ENCODE measurements at regions not wholly inside any gene's neighbourhood (a gene's known extent, or its start where the extent isn't known, plus 50 kb on each side); places are given as distances from the start of the nearest gene placed in this dataset.

GRCh38 chr2:23296691-23297090 lies 88.3 kb upstream of the KLHL29 start:
- DNase-seq (ENCODE audit: extremely low read depth, insufficient read length), result no peak
- H3K4me3 ChIP-seq (replicated peaks; ENCODE audit: low read depth, low read length), result no peak overlapping the region
- TF ChIP-seq CTCF (IDR thresholded peaks at IDR 0.05; ENCODE audit: insufficient read depth, low read length, poor library complexity, severe bottlenecking), result no peak
- H3K27me3 ChIP-seq (replicated peaks; ENCODE audit: control insufficient read depth, insufficient read depth, low read length), result peaks cover 2% of the 10 kb centered on the region
- no peaks in the 10 kb centered on the region for H3K36me3 ChIP-seq (ENCODE audit: control insufficient read depth, insufficient read depth, low read length)

DNA sequence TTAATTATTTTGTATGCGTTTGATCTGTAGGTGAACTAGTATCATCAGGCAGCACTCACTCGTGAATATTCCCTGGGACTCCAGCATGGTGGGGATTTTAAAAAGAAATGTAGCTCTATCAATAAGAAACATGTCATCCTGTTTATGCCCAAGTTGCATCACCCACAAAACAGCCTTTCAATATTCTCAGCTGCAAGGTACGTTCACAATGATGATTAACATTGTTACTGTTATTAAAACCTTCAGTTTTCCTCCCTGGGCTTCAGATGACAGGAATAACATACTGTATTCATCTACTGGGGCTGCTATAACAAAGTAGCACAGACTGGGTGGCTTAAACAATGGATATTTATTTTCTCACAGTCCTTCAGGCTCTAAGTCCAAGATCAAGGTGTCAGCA lies 87.9 kb upstream of the KLHL29 start:
- Histone ChIP-seq H3K27me3 (replicated peaks; ENCODE audit: control insufficient read depth, insufficient read depth, low read length) (peaks cover 2% of the 10 kb centered on the region; the same call in 1 of the 2 replicates), H3K4me3 (replicated peaks; ENCODE audit: low read depth, low read length) (no peak overlapping the region), H3K36me3 (ENCODE audit: control insufficient read depth, insufficient read depth, low read length) (no peaks in the 10 kb centered on the region)
- DNase-seq (ENCODE audit: extremely low read depth, insufficient read length), result no peak
- no peak for TF ChIP-seq CTCF (IDR thresholded peaks at IDR 0.05; ENCODE audit: insufficient read depth, low read length, poor library complexity, severe bottlenecking)

GRCh38 chr2:23298551-23298950 lies 86.4 kb upstream of the KLHL29 start:
- no peak for DNase-seq (ENCODE audit: extremely low read depth, insufficient read length)
- Histone ChIP-seq H3K36me3 (ENCODE audit: control insufficient read depth, insufficient read depth, low read length) (no peaks in the 10 kb centered on the region), H3K4me3 (replicated peaks; ENCODE audit: low read depth, low read length) (no peak overlapping the region), H3K27me3 (replicated peaks; ENCODE audit: control insufficient read depth, insufficient read depth, low read length) (no peaks in the 10 kb centered on the region; the same call in 1 of the 2 replicates)
- no peak for TF ChIP-seq CTCF (IDR thresholded peaks at IDR 0.05; ENCODE audit: insufficient read depth, low read length, poor library complexity, severe bottlenecking)

DNA sequence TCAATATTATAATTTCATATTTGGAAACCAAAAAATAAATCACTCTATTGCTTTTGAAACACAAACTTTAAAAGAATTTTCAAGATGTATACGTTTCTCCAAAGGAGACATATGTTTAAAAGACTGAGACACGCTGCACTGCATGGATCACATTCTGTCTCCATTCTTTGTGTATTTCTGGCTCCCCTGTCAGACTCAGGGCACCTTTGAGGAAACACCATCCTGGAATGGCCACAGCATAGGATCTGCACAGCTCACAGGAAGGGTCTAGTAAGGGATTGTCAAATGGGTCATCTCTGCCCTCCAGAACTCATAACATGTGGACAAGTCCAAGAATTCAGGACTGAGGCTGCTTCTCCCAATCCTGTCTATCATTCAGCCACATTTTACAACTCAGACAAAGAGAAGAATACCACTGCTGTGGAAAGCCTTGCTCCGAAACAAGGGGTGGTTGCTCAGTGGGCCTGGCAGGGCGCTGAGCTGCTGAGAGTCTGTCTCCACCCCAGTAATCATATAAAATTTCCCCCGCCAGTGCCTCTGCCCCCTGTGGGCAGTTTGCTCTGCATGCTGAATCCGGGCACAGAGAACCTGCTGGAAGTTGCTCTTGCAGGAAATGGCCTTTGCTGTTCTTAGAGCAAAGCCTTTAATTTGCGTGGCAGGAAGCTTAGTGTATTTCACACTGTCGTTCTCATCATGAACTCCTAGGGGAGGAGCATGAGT lies 85.3 kb upstream of the KLHL29 start:
- Histone ChIP-seq H3K27me3 (replicated peaks; ENCODE audit: control insufficient read depth, insufficient read depth, low read length) (peaks cover 1% of the 10 kb centered on the region; the same call in 1 of the 2 replicates), H3K36me3 (ENCODE audit: control insufficient read depth, insufficient read depth, low read length) (no peaks in the 10 kb centered on the region), H3K4me3 (replicated peaks; ENCODE audit: low read depth, low read length) (no peak overlapping the region)
- DNase-seq (ENCODE audit: extremely low read depth, insufficient read length), result no peak
- TF ChIP-seq CTCF (IDR thresholded peaks at IDR 0.05; ENCODE audit: insufficient read depth, low read length, poor library complexity, severe bottlenecking), result no peak

GRCh38 chr2:23301136-23301535 lies 83.8 kb upstream of the KLHL29 start:
- no peak overlapping the region for H3K4me3 ChIP-seq (replicated peaks; ENCODE audit: low read depth, low read length)
- no peaks in the 10 kb centered on the region for H3K36me3 ChIP-seq (ENCODE audit: control insufficient read depth, insufficient read depth, low read length)
- TF ChIP-seq CTCF (IDR thresholded peaks at IDR 0.05; ENCODE audit: insufficient read depth, low read length, poor library complexity, severe bottlenecking), result no peak
- H3K27me3 ChIP-seq (replicated peaks; ENCODE audit: control insufficient read depth, insufficient read depth, low read length), result peaks cover 1% of the 10 kb centered on the region; the same call in 1 of the 2 replicates
- DNase-seq (ENCODE audit: extremely low read depth, insufficient read length), result no peak
